ENCODE measurements at regions not wholly inside any gene's neighbourhood (a gene's known extent, or its start where the extent isn't known, plus 50 kb on each side); places are given as distances from the start of the nearest gene placed in this dataset.

- TF ChIP-seq CTCF (conservative IDR thresholded peaks at IDR 0.05; ENCODE audit: low read depth, low read length): no peak
- TF ChIP-seq EZH2 (IDR thresholded peaks at IDR 0.05; ENCODE audit: low read length, unreplicated experiment): no peak
Measured at GRCh38 chr6:19643713-19644112, 193.5 kb upstream of the ID4 start.

Measured in PC-3 (cell line).